GM12875 (cell line): ENCODE measurements at regions not wholly inside any gene's neighbourhood (a gene's known extent, or its start where the extent isn't known, plus 50 kb on each side); places are given as distances from the start of the nearest gene placed in this dataset.
"Not testable (repeated sequence)": the region's sequence is repeated elsewhere in the genome, so short reads cannot be mapped to it uniquely, and the experiment has no call there.

Source experiments
- H3K4me3 ChIP-seq: one replicate; pipeline ENCODE4 v1.5.1; 2011; ENCODE audit warnings: low read depth, low read length, control low read depth
- CTCF ChIP-seq: IDR thresholded peaks from 2 replicates; pipeline ENCODE4 v1.5.1; 2011; ENCODE audit warnings: low read depth, mild to moderate bottlenecking, control low read depth, inconsistent platforms, low read length, moderate library complexity, borderline replicate concordance; ENCODE audit not compliant: insufficient read depth

DNA sequence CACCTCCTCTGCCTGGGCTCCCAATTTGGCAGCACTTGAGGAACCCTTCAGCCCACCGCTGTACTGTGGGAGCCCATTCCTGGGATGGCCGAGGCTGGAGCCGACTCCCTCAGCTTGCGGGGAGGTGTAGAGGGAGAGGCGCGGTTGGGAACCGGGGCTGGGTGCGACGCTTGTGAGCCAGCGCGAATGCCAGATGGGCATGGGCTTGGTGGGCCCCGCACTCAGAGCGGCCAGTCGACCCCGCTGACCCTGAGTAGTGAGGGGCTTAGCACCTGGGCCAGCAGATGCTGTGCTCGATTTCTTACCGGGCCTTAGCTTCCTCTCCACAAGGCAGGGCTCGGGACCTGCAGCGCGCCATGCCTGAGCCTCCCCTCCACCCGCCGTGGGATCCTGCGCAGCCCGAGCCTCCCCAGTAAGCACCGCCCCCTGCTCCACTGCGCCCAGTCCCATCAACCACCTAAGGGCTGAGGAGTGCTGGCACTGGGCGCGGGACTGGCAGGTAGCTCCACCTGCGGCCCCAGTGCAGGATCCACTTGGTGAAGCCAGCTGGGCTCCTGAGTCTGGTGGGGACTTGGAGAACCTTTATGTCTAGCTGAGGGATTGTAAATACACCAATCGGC, 58.3 kb upstream of the DEFB108B start:
- TF ChIP-seq CTCF, result no peak
- H3K4me3 ChIP-seq, result no peak overlapping the region

- H3K4me3 ChIP-seq, result not testable (repeated sequence)
These were observed 52.9 kb upstream of the DEFB108B start for GRCh38 chr11:71780116-71780515.

- H3K4me3 ChIP-seq, result not testable (repeated sequence)
These were observed 52.2 kb upstream of the DEFB108B start for GRCh38 chr11:71780771-71781170.

GRCh38 chr11:71781491-71781890, 51.5 kb upstream of the DEFB108B start:
- not testable (repeated sequence) for H3K4me3 ChIP-seq

DNA sequence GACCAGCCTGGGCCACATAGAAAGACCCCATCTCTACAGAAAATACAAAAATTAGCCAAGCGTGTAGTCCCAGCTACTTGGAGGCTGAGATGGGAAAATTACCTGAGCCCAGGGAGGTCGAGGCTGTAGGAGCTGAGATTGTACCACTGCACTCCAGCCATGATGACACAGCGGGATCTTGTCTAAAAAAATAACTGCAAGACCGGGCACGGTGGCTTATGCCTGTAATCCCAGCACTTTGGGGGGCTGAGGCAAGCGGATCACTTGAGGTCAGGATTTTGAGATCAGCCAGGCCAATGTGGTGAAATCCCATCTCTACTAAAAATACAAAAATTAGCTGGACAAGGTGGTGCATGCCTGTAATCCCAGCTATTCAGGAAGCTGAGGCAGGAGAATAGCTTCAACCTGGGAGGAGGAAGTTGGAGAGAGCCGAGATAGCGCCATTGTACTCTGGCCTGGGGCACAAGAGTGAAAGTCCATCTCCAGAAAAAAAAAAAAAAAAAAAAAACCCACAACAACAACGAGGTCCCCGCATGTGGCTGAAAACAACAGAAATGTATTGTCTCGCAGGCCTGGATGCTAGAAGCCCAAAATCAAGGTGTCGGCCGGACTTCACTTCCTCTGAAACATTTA, 50.7 kb upstream of the DEFB108B start:
- H3K4me3 ChIP-seq, result not testable (repeated sequence)

- not testable (repeated sequence) for H3K4me3 ChIP-seq
These were observed 49.8 kb upstream of the DEFB108B start for GRCh38 chr11:71783191-71783590.
